SK-N-SH treated with all-trans-retinoic acid at 6 μM for 48 hours (cell line): ENCODE measurements at regions not wholly inside any gene's neighbourhood (a gene's known extent, or its start where the extent isn't known, plus 50 kb on each side); places are given as distances from the start of the nearest gene placed in this dataset.

Source experiments
- ATAC-seq: fragments of 200-7000 bp; cut with Tn5 transposase; 3 replicates; pipeline ENCODE4 v1.9.1; 2020; ENCODE audit warnings: mild to moderate bottlenecking, moderate library complexity
- ARNTL ChIP-seq: fragments of 450-650 bp; formaldehyde crosslinking; IDR thresholded peaks from 2 replicates; pipeline ENCODE4 v1.5.0; 2020; ENCODE audit warnings: low read depth, mild to moderate bottlenecking, moderate library complexity, borderline replicate concordance
- BACH2 ChIP-seq: fragments of 250-450 bp; sonication (Bioruptor Pico); IDR thresholded peaks from 2 replicates; pipeline ENCODE4 v1.9.0; 2021; ENCODE audit warnings: mild to moderate bottlenecking, borderline replicate concordance
- CREB5 ChIP-seq: fragments of 250-450 bp; sonication (Bioruptor Pico); IDR thresholded peaks from 2 replicates; pipeline ENCODE4 v1.5.1; 2020; ENCODE audit warnings: low read depth, mild to moderate bottlenecking, moderate library complexity
- CSDC2 ChIP-seq: fragments of 250-450 bp; sonication (Bioruptor Pico); IDR thresholded peaks from 2 replicates; pipeline ENCODE4 v1.5.0; 2020; ENCODE audit warnings: mild to moderate bottlenecking, moderate library complexity
- CSRNP3 ChIP-seq: fragments of 250-450 bp; sonication (Bioruptor Pico); IDR thresholded peaks from 2 replicates; pipeline ENCODE4 v1.5.1; 2021; ENCODE audit warnings: mild to moderate bottlenecking, moderate library complexity
- ESRRG ChIP-seq: fragments of 250-450 bp; sonication (Bioruptor Pico); IDR thresholded peaks from 2 replicates; pipeline ENCODE4 v1.6.1; 2021; ENCODE audit warnings: mild to moderate bottlenecking
- GLIS3 ChIP-seq: fragments of 250-450 bp; sonication (Bioruptor Pico); IDR thresholded peaks from 2 replicates; pipeline ENCODE4 v1.5.0; 2020; ENCODE audit warnings: mild to moderate bottlenecking, moderate library complexity
- ISL1 ChIP-seq: fragments of 250-450 bp; sonication (Bioruptor Pico); IDR thresholded peaks from 2 replicates; pipeline ENCODE4 v2.1.2; 2022; ENCODE audit warnings: mild to moderate bottlenecking, moderate library complexity
- OSR1 ChIP-seq: fragments of 250-450 bp; sonication (Bioruptor Pico); IDR thresholded peaks from 2 replicates; pipeline ENCODE4 v1.8.0; 2022; ENCODE audit warnings: moderate library complexity, mild to moderate bottlenecking, inconsistent platforms
- PATZ1 ChIP-seq: fragments of 250-450 bp; sonication (Bioruptor Pico); IDR thresholded peaks from 2 replicates; pipeline ENCODE4 v1.8.0; 2020; ENCODE audit warnings: mild to moderate bottlenecking, moderate library complexity, borderline replicate concordance
- POU6F1 ChIP-seq: fragments of 250-450 bp; sonication (Bioruptor Pico); IDR thresholded peaks from 2 replicates; pipeline ENCODE4 v1.8.0; 2021; ENCODE audit warnings: low read depth, mild to moderate bottlenecking, moderate library complexity, borderline replicate concordance
- PPARA ChIP-seq: fragments of 250-450 bp; sonication (Bioruptor Pico); IDR thresholded peaks from 2 replicates; pipeline ENCODE4 v1.5.0; 2020; ENCODE audit warnings: mild to moderate bottlenecking, borderline replicate concordance
- SNAI2 ChIP-seq: fragments of 250-450 bp; sonication (Bioruptor Pico); IDR thresholded peaks from 2 replicates; pipeline ENCODE4 v1.5.0; 2020; ENCODE audit warnings: mild to moderate bottlenecking, moderate library complexity
- TCF4 ChIP-seq: fragments of 250-450 bp; sonication (Bioruptor Pico); IDR thresholded peaks from 2 replicates; pipeline ENCODE4 v1.8.0; 2021; ENCODE audit warnings: mild to moderate bottlenecking, moderate library complexity, borderline replicate concordance
- TSHZ2 ChIP-seq: fragments of 250-450 bp; sonication (Bioruptor Pico); IDR thresholded peaks from 2 replicates; pipeline ENCODE4 v1.5.0; 2020; ENCODE audit warnings: mild to moderate bottlenecking, moderate library complexity
- ZFP3 ChIP-seq: fragments of 250-450 bp; sonication (Bioruptor Pico); IDR thresholded peaks from 2 replicates; pipeline ENCODE4 v1.5.0; 2020; ENCODE audit warnings: mild to moderate bottlenecking, moderate library complexity
- ZFP30 ChIP-seq: fragments of 450-650 bp; formaldehyde crosslinking; IDR thresholded peaks from 2 replicates; pipeline ENCODE4 v1.5.0; 2022; ENCODE audit warnings: mild to moderate bottlenecking, moderate library complexity
- ZNF565 ChIP-seq: fragments of 450-650 bp; formaldehyde crosslinking; conservative IDR thresholded peaks from 2 replicates; pipeline ENCODE4 v1.5.0; 2020; ENCODE audit warnings: low read depth, mild to moderate bottlenecking, moderate library complexity
- ZNF70 ChIP-seq: fragments of 450-650 bp; formaldehyde crosslinking; IDR thresholded peaks from 2 replicates; pipeline ENCODE4 v1.5.0; 2020; ENCODE audit warnings: mild to moderate bottlenecking, moderate library complexity
- ZNF8 ChIP-seq: fragments of 450-650 bp; formaldehyde crosslinking; IDR thresholded peaks from 2 replicates; pipeline ENCODE4 v1.5.0; 2020; ENCODE audit warnings: mild to moderate bottlenecking, moderate library complexity

GRCh38 chr2:217512259-217512658 lies 490.5 kb downstream of the TNS1 start:
- TF ChIP-seq BACH2 (CRISPR knock-in tag) (no peak), GLIS3 (CRISPR knock-in tag) (no peak), ARNTL (no peak), POU6F1 (CRISPR knock-in tag) (no peak), TCF4 (CRISPR knock-in tag) (no peak), ESRRG (CRISPR knock-in tag) (no peak), ISL1 (no peak), ZFP3 (CRISPR knock-in tag) (no peak), ZNF70 (CRISPR knock-in tag) (no peak), CSDC2 (no peak), CSRNP3 (no peak), PPARA (no peak), OSR1 (no peak)
- no peak for ATAC-seq

- TF ChIP-seq ZNF70 (CRISPR knock-in tag), result no peak
- no peak for TF ChIP-seq GLIS3 (CRISPR knock-in tag)
- no peak for TF ChIP-seq CSDC2
- no peak for TF ChIP-seq TSHZ2
- TF ChIP-seq OSR1, result no peak
- TF ChIP-seq CSRNP3, result no peak
- TF ChIP-seq ZNF565, result no peak
- TF ChIP-seq PPARA, result no peak
- TF ChIP-seq TCF4 (CRISPR knock-in tag), result no peak
- no peak for TF ChIP-seq POU6F1 (CRISPR knock-in tag)
- TF ChIP-seq PATZ1 (CRISPR knock-in tag), result no peak
- TF ChIP-seq CREB5 (CRISPR knock-in tag), result no peak
- TF ChIP-seq ZFP30 (CRISPR knock-in tag), result no peak
- TF ChIP-seq ESRRG (CRISPR knock-in tag), result no peak
- no peak for TF ChIP-seq ZNF8 (CRISPR knock-in tag)
- no peak for TF ChIP-seq ZFP3 (CRISPR knock-in tag)
- no peak for TF ChIP-seq SNAI2
- no peak for ATAC-seq
Measured at GRCh38 chr2:217511850-217512249, 490.9 kb downstream of the TNS1 start.
